ENCODE measurements at regions not wholly inside any gene's neighbourhood (a gene's known extent, or its start where the extent isn't known, plus 50 kb on each side); places are given as distances from the start of the nearest gene placed in this dataset.

- no peaks in the 10 kb centered on the region for H3K27me3 ChIP-seq (ENCODE audit: control insufficient read depth, insufficient read depth, low read length)
- TF ChIP-seq CTCF (IDR thresholded peaks at IDR 0.05; ENCODE audit: insufficient read depth, low read length, poor library complexity, severe bottlenecking) = no peak
- no peaks in the 10 kb centered on the region for H3K36me3 ChIP-seq (ENCODE audit: control insufficient read depth, insufficient read depth, low read length)
- no peak overlapping the region for H3K4me3 ChIP-seq (ENCODE audit: low read depth, low read length)
- peak; percentile 98 for DNase-seq (ENCODE audit: low read depth)
Observed at GRCh38 chr1:238647877-238648276, 738.5 kb upstream of the CHRM3 start.

GRCh38 chr1:238642231-238642630 lies 744.1 kb upstream of the CHRM3 start:
- Histone ChIP-seq H3K4me3 (ENCODE audit: low read depth, low read length) (no peak overlapping the region), H3K27me3 (ENCODE audit: control insufficient read depth, insufficient read depth, low read length) (no peaks in the 10 kb centered on the region), H3K36me3 (ENCODE audit: control insufficient read depth, insufficient read depth, low read length) (no peaks in the 10 kb centered on the region)
- DNase-seq (ENCODE audit: low read depth) = no peak
- TF ChIP-seq CTCF (IDR thresholded peaks at IDR 0.05; ENCODE audit: insufficient read depth, low read length, poor library complexity, severe bottlenecking) = no peak

- no peak for DNase-seq (ENCODE audit: low read depth)
- TF ChIP-seq CTCF (IDR thresholded peaks at IDR 0.05; ENCODE audit: insufficient read depth, low read length, poor library complexity, severe bottlenecking) = no peak
- H3K36me3 ChIP-seq (ENCODE audit: control insufficient read depth, insufficient read depth, low read length) = no peaks in the 10 kb centered on the region
- H3K4me3 ChIP-seq (ENCODE audit: low read depth, low read length) = no peak overlapping the region
- H3K27me3 ChIP-seq (ENCODE audit: control insufficient read depth, insufficient read depth, low read length) = no peaks in the 10 kb centered on the region
Observed at GRCh38 chr1:238639861-238640260, 746.5 kb upstream of the CHRM3 start.

- TF ChIP-seq CTCF (IDR thresholded peaks at IDR 0.05; ENCODE audit: insufficient read depth, low read length, poor library complexity, severe bottlenecking) = no peak
- Histone ChIP-seq H3K27me3 (ENCODE audit: control insufficient read depth, insufficient read depth, low read length) (no peaks in the 10 kb centered on the region), H3K36me3 (ENCODE audit: control insufficient read depth, insufficient read depth, low read length) (no peaks in the 10 kb centered on the region), H3K4me3 (ENCODE audit: low read depth, low read length) (no peak overlapping the region)
- DNase-seq (ENCODE audit: low read depth) = no peak
Observed at GRCh38 chr1:238628110-238628509, 737.4 kb upstream of the ZP4 start.

- H3K4me3 ChIP-seq (ENCODE audit: low read depth, low read length) = no peak overlapping the region
- no peaks in the 10 kb centered on the region for H3K36me3 ChIP-seq (ENCODE audit: control insufficient read depth, insufficient read depth, low read length)
- no peak for TF ChIP-seq CTCF (IDR thresholded peaks at IDR 0.05; ENCODE audit: insufficient read depth, low read length, poor library complexity, severe bottlenecking)
- no peak for DNase-seq (ENCODE audit: low read depth)
- no peaks in the 10 kb centered on the region for H3K27me3 ChIP-seq (ENCODE audit: control insufficient read depth, insufficient read depth, low read length)
Observed at GRCh38 chr1:238624776-238625175, 734.1 kb upstream of the ZP4 start.

- no peak for TF ChIP-seq CTCF (IDR thresholded peaks at IDR 0.05; ENCODE audit: insufficient read depth, low read length, poor library complexity, severe bottlenecking)
- Histone ChIP-seq H3K4me3 (ENCODE audit: low read depth, low read length) (no peak overlapping the region), H3K27me3 (ENCODE audit: control insufficient read depth, insufficient read depth, low read length) (no peaks in the 10 kb centered on the region), H3K36me3 (ENCODE audit: control insufficient read depth, insufficient read depth, low read length) (no peaks in the 10 kb centered on the region)
- DNase-seq (ENCODE audit: low read depth) = no peak
Observed at GRCh38 chr1:238621405-238621804, 730.7 kb upstream of the ZP4 start.

Data from kidney epithelial cell (primary cell).